A673 (cell line): ENCODE measurements at regions not wholly inside any gene's neighbourhood (a gene's known extent, or its start where the extent isn't known, plus 50 kb on each side); places are given as distances from the start of the nearest gene placed in this dataset.

ENCODE experiments used
- BruUV-seq: library from RNA; stranded (reverse); fragments of 400-500 nt; replicated peaks from 2 replicates; lab custom pipeline; 2021; lab: Mats Ljungman, UMichigan
- CTCF ChIA-PET: fragments of 300-600 bp; sonication (Branson Sonifier 250); formaldehyde crosslinking; loops from one replicate; lab custom pipeline; 2022; ENCODE audit warnings: antibody characterized with exemption; lab: Charles Lee
- POLR2A ChIA-PET: fragments of 300-600 bp; sonication (Branson Sonifier 250); formaldehyde crosslinking; loops from one replicate; lab custom pipeline; 2022; ENCODE audit warnings: antibody characterized with exemption; ENCODE audit not compliant: low non-redundant PET; lab: Charles Lee
- DNase-seq: peaks from one replicate; pipeline ENCODE4 v3.0.0-alpha.2; 2015; ENCODE audit warnings: low spot score
- H3K27ac ChIP-seq: fragments of 200-600 bp; sonication (generic); 2 replicates; pipeline ENCODE4 v1.5.1; 2016; ENCODE audit warnings: mixed run types, low read depth, mild to moderate bottlenecking, mixed read lengths, antibody characterized with exemption, low read length; ENCODE audit not compliant: poor library complexity, severe bottlenecking
- H3K27me3 ChIP-seq: fragments of 200-600 bp; sonication (generic); replicated peaks from 2 replicates; pipeline ENCODE4 v1.6.1; 2017; ENCODE audit warnings: mixed run types, low read depth, mild to moderate bottlenecking, mixed read lengths, antibody characterized with exemption, low read length; ENCODE audit not compliant: insufficient read depth, poor library complexity
- H3K36me3 ChIP-seq: fragments of 200-600 bp; sonication (generic); 2 replicates; pipeline ENCODE4 v1.6.1; 2016; ENCODE audit warnings: mixed run types, mild to moderate bottlenecking, mixed read lengths, antibody characterized with exemption, low read length; ENCODE audit not compliant: insufficient read depth, poor library complexity, severe bottlenecking
- H3K4me1 ChIP-seq: fragments of 200-600 bp; sonication (generic); 2 replicates; pipeline ENCODE4 v1.6.1; 2017; ENCODE audit warnings: mixed run types, mild to moderate bottlenecking, mixed read lengths, antibody characterized with exemption, low read length; ENCODE audit not compliant: insufficient read depth, poor library complexity, severe bottlenecking
- H3K4me3 ChIP-seq: fragments of 200-600 bp; sonication (generic); 2 replicates; pipeline ENCODE4 v1.5.1; 2016; ENCODE audit warnings: low read depth, mixed run types, mild to moderate bottlenecking, mixed read lengths, low read length; ENCODE audit not compliant: poor library complexity, severe bottlenecking
- H3K9me3 ChIP-seq: fragments of 200-600 bp; sonication (generic); 2 replicates; pipeline ENCODE4 v1.6.1; 2016; ENCODE audit warnings: mixed run types, low read depth, mild to moderate bottlenecking, mixed read lengths, antibody characterized with exemption, low read length; ENCODE audit not compliant: poor library complexity, severe bottlenecking
- EZH2 ChIP-seq: fragments of 200-600 bp; sonication (generic); IDR thresholded peaks from 2 replicates; pipeline ENCODE4 v1.6.1; 2017; ENCODE audit warnings: borderline replicate concordance, low read depth, mild to moderate bottlenecking, mixed read lengths, antibody characterized with exemption, low read length; ENCODE audit not compliant: poor library complexity, severe bottlenecking
- intact Hi-C: fragments of 100-400 bp; cut with micrococcal nuclease; formaldehyde crosslinking; loops from one replicate; pipeline ENCODE4 v1.10.0; 2022; ENCODE audit not compliant: unreplicated experiment
- TF ChIP-seq, protein P1 (sequence below): fragments of 300-800, 200-600 bp; sonication (generic); conservative IDR thresholded peaks from 2 replicates; pipeline ENCODE4 v1.5.1; 2017; ENCODE audit warnings: low read depth, mild to moderate bottlenecking, antibody characterized with exemption, low read length, moderate library complexity, mixed read lengths

DNA sequence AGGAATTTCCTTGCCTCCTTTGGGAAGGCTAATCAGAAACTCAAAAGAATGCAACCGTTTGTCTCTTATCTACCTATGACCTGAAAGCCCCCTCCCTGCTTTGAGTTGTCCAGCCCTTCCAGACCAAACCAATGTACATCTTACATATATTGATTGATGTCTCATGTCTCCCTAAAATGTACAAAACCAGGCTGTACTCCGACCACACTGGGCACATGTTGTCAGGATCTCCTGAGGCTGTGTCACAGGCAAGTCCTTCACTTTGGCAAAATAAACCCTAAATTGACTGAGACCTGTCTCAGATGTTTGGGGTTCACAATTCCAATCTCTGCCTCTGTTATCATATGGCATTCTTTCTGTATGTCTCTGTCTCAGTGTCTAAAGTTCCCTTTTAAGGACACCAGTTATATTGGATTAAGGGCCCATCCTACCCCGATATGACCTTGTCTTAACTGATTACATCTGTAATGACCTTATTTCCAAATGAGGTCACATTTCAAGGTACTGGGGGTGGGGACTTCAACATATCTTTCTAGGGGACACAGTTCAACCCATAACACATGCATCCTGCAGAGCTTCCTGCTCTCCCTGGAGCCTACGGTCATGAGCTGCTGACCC is 513.5 kb upstream of the JARID2 start:
- H3K4me1 ChIP-seq: no peaks in the 10 kb centered on the region
- H3K36me3 ChIP-seq: no peaks in the 10 kb centered on the region
- no peak overlapping the region for H3K27ac ChIP-seq
- H3K27me3 ChIP-seq: no peaks in the 10 kb centered on the region
- BruUV-seq: no TSS peak
- ChIA-PET POLR2A (no interaction called here), CTCF (no interaction called here)
- no peak for DNase-seq
- intact Hi-C loops: no loop called here
- H3K9me3 ChIP-seq: no peaks in the 10 kb centered on the region
- no peak overlapping the region for H3K4me3 ChIP-seq
- TF ChIP-seq EZH2: no peak
- TF ChIP-seq, protein P1, sequence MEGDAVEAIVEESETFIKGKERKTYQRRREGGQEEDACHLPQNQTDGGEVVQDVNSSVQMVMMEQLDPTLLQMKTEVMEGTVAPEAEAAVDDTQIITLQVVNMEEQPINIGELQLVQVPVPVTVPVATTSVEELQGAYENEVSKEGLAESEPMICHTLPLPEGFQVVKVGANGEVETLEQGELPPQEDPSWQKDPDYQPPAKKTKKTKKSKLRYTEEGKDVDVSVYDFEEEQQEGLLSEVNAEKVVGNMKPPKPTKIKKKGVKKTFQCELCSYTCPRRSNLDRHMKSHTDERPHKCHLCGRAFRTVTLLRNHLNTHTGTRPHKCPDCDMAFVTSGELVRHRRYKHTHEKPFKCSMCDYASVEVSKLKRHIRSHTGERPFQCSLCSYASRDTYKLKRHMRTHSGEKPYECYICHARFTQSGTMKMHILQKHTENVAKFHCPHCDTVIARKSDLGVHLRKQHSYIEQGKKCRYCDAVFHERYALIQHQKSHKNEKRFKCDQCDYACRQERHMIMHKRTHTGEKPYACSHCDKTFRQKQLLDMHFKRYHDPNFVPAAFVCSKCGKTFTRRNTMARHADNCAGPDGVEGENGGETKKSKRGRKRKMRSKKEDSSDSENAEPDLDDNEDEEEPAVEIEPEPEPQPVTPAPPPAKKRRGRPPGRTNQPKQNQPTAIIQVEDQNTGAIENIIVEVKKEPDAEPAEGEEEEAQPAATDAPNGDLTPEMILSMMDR: no peak

DNA sequence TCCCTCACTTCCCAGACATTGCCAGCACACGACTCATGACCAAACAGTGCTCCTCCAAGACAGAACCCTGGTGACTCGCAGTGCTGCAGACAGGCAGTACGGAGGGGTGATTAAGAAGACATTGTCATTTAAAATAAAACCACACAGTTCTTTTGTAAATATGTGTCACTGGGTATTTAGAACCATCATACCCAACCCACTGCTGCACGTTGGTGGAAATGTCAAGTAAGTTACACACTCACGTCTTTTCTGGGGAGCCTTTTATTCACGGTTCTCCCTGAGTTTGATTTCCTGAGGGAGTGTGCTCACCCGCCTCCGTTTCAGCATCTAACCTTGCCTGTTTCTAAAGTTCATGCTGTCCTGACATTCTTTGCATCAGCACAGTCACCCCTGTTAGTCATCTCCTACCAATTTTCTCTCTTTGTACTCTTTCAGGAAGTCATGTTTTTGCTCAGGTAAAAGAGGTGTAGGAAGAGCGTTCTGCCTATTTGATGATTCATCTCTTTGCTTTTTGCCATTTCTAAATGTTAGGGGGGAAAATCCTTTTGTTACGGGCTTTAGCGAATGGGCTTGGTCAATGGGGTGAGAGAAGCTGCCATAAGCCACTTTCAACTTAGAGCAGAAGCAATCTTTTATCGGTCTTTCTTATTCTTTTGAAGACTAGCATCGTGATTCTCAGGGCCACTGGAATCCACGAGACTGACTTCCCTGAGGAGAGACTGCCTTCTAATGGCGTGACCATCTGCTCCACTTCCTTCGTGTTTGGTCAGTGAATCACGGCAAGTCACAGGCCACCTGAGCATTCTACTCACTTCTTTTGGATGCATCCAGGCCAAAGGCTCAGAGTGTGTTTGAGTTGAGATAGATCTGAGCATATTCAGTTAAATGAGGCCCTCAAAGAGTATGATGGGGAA is 512.8 kb upstream of the JARID2 start:
- intact Hi-C loops: no loop called here
- ChIA-PET POLR2A (no interaction called here), CTCF (no interaction called here)
- no peak for DNase-seq
- TF ChIP-seq EZH2: no peak
- TF ChIP-seq, protein P1: no peak
- no peaks in the 10 kb centered on the region for H3K4me1 ChIP-seq
- H3K9me3 ChIP-seq: no peaks in the 10 kb centered on the region
- no TSS peak for BruUV-seq
- H3K4me3 ChIP-seq: no peak overlapping the region
- no peaks in the 10 kb centered on the region for H3K36me3 ChIP-seq
- no peaks in the 10 kb centered on the region for H3K27me3 ChIP-seq
- no peak overlapping the region for H3K27ac ChIP-seq

DNA sequence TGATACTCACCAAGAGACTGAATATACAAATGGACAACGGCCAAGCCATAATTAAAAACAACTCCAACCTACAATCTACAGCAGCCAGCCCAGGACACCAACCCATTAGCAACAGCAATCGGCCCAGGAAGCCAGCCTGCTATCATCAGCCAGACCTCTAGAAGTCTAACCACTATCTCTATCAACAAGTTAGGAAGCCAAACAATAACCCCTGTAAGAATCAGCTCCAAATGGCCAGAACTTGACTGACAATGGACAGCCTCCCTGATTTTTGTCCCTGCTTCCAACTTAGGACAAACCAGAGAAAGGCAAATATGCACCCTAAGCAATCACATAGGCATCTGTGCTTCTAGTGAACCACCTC is 511.8 kb upstream of the JARID2 start:
- CTCF ChIA-PET: no interaction called here

More for the DNA sequence above, 511.8 kb upstream of the JARID2 start:
- TF ChIP-seq, protein P1: no peak
- TF ChIP-seq EZH2: no peak
- Histone ChIP-seq H3K36me3 (no peaks in the 10 kb centered on the region), H3K27ac (no peak overlapping the region), H3K27me3 (no peaks in the 10 kb centered on the region), H3K9me3 (no peaks in the 10 kb centered on the region), H3K4me3 (no peak overlapping the region), H3K4me1 (peaks cover 9% of the 10 kb centered on the region)
- intact Hi-C loops: no loop called here
- BruUV-seq: no TSS peak
- no peak for DNase-seq
- POLR2A ChIA-PET: no interaction called here
